Activated CD8-positive, alpha-beta T cell treated with anti-CD3 and anti-CD28 coated beads for 36 hours (primary cell): ENCODE measurements at regions not wholly inside any gene's neighbourhood (a gene's known extent, or its start where the extent isn't known, plus 50 kb on each side); places are given as distances from the start of the nearest gene placed in this dataset.

Experiments
- ATAC-seq: fragments of 200-7000 bp; cut with Tn5 transposase; one replicate; pipeline ENCODE4 v1.10.0; 2021; ENCODE audit warnings: mild to moderate bottlenecking, moderate library complexity
- CTCF ChIA-PET: fragments of 350-600 bp; sonication (Branson Sonifier 250); formaldehyde crosslinking; loops from one replicate; lab custom pipeline; 2021; ENCODE audit warnings: antibody characterized with exemption; lab: Charles Lee
- POLR2A ChIA-PET: fragments of 350-600 bp; sonication (Branson Sonifier 250); formaldehyde crosslinking; loops from one replicate; lab custom pipeline; 2021; ENCODE audit warnings: antibody characterized with exemption; lab: Charles Lee
- DNase-seq: peaks from one replicate; pipeline ENCODE4 v3.0.0-alpha.2; 2020
- H3K27ac Mint-ChIP-seq: one replicate; pipeline ENCODE4 v1.8.0; 2021; ENCODE audit warnings: mild to moderate bottlenecking, mixed read lengths
- H3K27me3 Mint-ChIP-seq: one replicate; pipeline ENCODE4 v1.8.0; 2021; ENCODE audit warnings: mixed read lengths
- H3K36me3 Mint-ChIP-seq: one replicate; pipeline ENCODE4 v1.8.0; 2021; ENCODE audit warnings: low read depth, mixed read lengths
- H3K4me1 Mint-ChIP-seq: one replicate; pipeline ENCODE4 v1.8.0; 2021; ENCODE audit warnings: low read depth, mixed read lengths
- H3K4me3 Mint-ChIP-seq: one replicate; pipeline ENCODE4 v1.8.0; 2021; ENCODE audit warnings: mild to moderate bottlenecking, moderate library complexity, mixed read lengths
- H3K9me3 Mint-ChIP-seq: one replicate; pipeline ENCODE4 v1.8.0; 2021; ENCODE audit warnings: mixed read lengths
- CTCF ChIP-seq: fragments of 200-600 bp; IDR thresholded peaks from one replicate; pipeline ENCODE4 v1.8.0; 2022; ENCODE audit warnings: antibody characterized with exemption, mild to moderate bottlenecking
- intact Hi-C: fragments of 100-400 bp; cut with micrococcal nuclease; formaldehyde crosslinking; loops from one replicate; pipeline ENCODE4 v1.10.0; 2022

GRCh38 chr1:83701355-83701754 is 297.6 kb downstream of the TTLL7 start:
- Mint-ChIP-seq H3K27ac (peak overlapping the region; percentile 73), H3K9me3 (peaks cover 2% of the 10 kb centered on the region)
- peak; percentile 27 for DNase-seq

GRCh38 chr1:83698644-83699043 is 300.3 kb downstream of the TTLL7 start:
- ChIA-PET POLR2A (no interaction called here), CTCF (no interaction called here)
- Mint-ChIP-seq H3K27me3 (peaks cover 3% of the 10 kb centered on the region), H3K36me3 (no peaks in the 10 kb centered on the region), H3K4me1 (peaks cover 32% of the 10 kb centered on the region), H3K4me3 (no peak overlapping the region), H3K9me3 (peaks cover 2% of the 10 kb centered on the region), H3K27ac (no peak overlapping the region)
- ATAC-seq (no peak), DNase-seq (no peak)
- TF ChIP-seq CTCF: no peak
- intact Hi-C loops: no loop called here

More at GRCh38 chr1:83701355-83701754, 297.6 kb downstream of the TTLL7 start:
- POLR2A ChIA-PET: no interaction called here
- intact Hi-C loops: no loop called here
- CTCF ChIA-PET: no interaction called here
- H3K4me1 Mint-ChIP-seq: peaks cover 30% of the 10 kb centered on the region
- no peak for TF ChIP-seq CTCF
- H3K4me3 Mint-ChIP-seq: no peak overlapping the region
- H3K27me3 Mint-ChIP-seq: peaks cover 3% of the 10 kb centered on the region
- no peaks in the 10 kb centered on the region for H3K36me3 Mint-ChIP-seq
- peak; percentile 74 for ATAC-seq

GRCh38 chr1:83697961-83698360 is 301.0 kb downstream of the TTLL7 start:
- ChIA-PET POLR2A (no interaction called here), CTCF (no interaction called here)
- Mint-ChIP-seq H3K4me3 (no peak overlapping the region), H3K27ac (no peak overlapping the region), H3K4me1 (peaks cover 37% of the 10 kb centered on the region), H3K9me3 (peaks cover 2% of the 10 kb centered on the region), H3K36me3 (no peaks in the 10 kb centered on the region), H3K27me3 (peaks cover 3% of the 10 kb centered on the region)
- intact Hi-C loops: no loop called here
- no peak for ATAC-seq
- DNase-seq: no peak
- TF ChIP-seq CTCF: no peak

GRCh38 chr1:83697220-83697619 is 301.7 kb downstream of the TTLL7 start:
- intact Hi-C loops: no loop called here
- CTCF ChIA-PET: no interaction called here
- POLR2A ChIA-PET: no interaction called here
- H3K9me3 Mint-ChIP-seq: peaks cover 2% of the 10 kb centered on the region
- no peak overlapping the region for H3K27ac Mint-ChIP-seq
- no peaks in the 10 kb centered on the region for H3K36me3 Mint-ChIP-seq
- peaks cover 4% of the 10 kb centered on the region for H3K27me3 Mint-ChIP-seq
- H3K4me3 Mint-ChIP-seq: no peak overlapping the region
- ATAC-seq: no peak
- TF ChIP-seq CTCF: no peak
- H3K4me1 Mint-ChIP-seq: peaks cover 34% of the 10 kb centered on the region
- no peak for DNase-seq

- peaks cover 11% of the 10 kb centered on the region for H3K9me3 Mint-ChIP-seq
- intact Hi-C loops: no loop called here
- peaks cover 5% of the 10 kb centered on the region for H3K27me3 Mint-ChIP-seq
- ChIA-PET CTCF (no interaction called here), POLR2A (no interaction called here)
- DNase-seq (no peak), ATAC-seq (no peak)
- no peak overlapping the region for H3K4me3 Mint-ChIP-seq
- peaks cover 6% of the 10 kb centered on the region for H3K36me3 Mint-ChIP-seq
- H3K4me1 Mint-ChIP-seq: peaks cover 23% of the 10 kb centered on the region
- no peak for TF ChIP-seq CTCF
- H3K27ac Mint-ChIP-seq: no peak overlapping the region
These were observed 304.5 kb downstream of the TTLL7 start for GRCh38 chr1:83694449-83694848.
